Aorta (tissue), 5 donors: ENCODE measurements at regions not wholly inside any gene's neighbourhood (a gene's known extent, or its start where the extent isn't known, plus 50 kb on each side); places are given as distances from the start of the nearest gene placed in this dataset.

Source experiments
- ATAC-seq: fragments of 200-7000 bp; cut with Tn5 transposase; one replicate; pipeline ENCODE4 v1.9.1; 2022; ENCODE audit warnings: moderate library complexity; ENCODE audit not compliant: low FRiP score
- DNase-seq, 2 donors: peaks; one replicate each; pipeline ENCODE4 v3.0.0-alpha.2; 2020
- H3K27ac ChIP-seq, 2 donors: one replicate each; pipeline ENCODE4 v1.5.1; 2013; ENCODE audit warnings: low read length in 2 of 2, mild to moderate bottlenecking in 2 of 2, moderate library complexity in 2 of 2, control low read depth in 1 of 2, inconsistent platforms in 1 of 2, low read depth in 1 of 2
- H3K27me3 ChIP-seq, 2 donors: one replicate each; pipeline ENCODE4 v1.6.1; 2013; ENCODE audit warnings: control low read depth in 1 of 2, low read length in 1 of 2, mild to moderate bottlenecking in 1 of 2, moderate library complexity in 1 of 2; ENCODE audit not compliant: insufficient read depth in 2 of 2, control insufficient read depth in 1 of 2
- H3K36me3 ChIP-seq, 2 donors: one replicate each; pipeline ENCODE4 v1.6.1; 2013; ENCODE audit warnings: control low read depth in 1 of 2, low read length in 1 of 2, mild to moderate bottlenecking in 1 of 2; ENCODE audit not compliant: insufficient read depth in 2 of 2, control insufficient read depth in 1 of 2
- H3K4me1 ChIP-seq, 2 donors: one replicate each; pipeline ENCODE4 v1.6.1; 2013; ENCODE audit warnings: low read length in 2 of 2, control low read depth in 1 of 2, mild to moderate bottlenecking in 1 of 2, moderate library complexity in 1 of 2; ENCODE audit not compliant: insufficient read depth in 2 of 2, control insufficient read depth in 1 of 2
- H3K4me3 ChIP-seq, 2 donors: one replicate each; pipeline ENCODE4 v1.5.1; 2013; ENCODE audit warnings: low read length in 2 of 2, control low read depth in 1 of 2, mild to moderate bottlenecking in 1 of 2
- H3K9me3 ChIP-seq: one replicate; pipeline ENCODE4 v1.6.1; 2013; ENCODE audit warnings: mild to moderate bottlenecking, low read length; ENCODE audit not compliant: control insufficient read depth
- WGBS, 2 donors: extraction: QIAGEN DNeasy Blood & Tissue Kit; methylation state at CpG; one replicate each; pipeline ENCODE4 v1.1.7; 2013; 5-methylcytosine and 5-hydroxymethylcytosine counted together
- intact Hi-C, 2 donors: fragments of 100-400 bp; cut with DNase I; formaldehyde crosslinking; loops; one replicate each; pipeline versions ENCODE4 v1.14.2 to v1.15.0; 2022
- donor health status: healthy with polysubstance abuse.
- donor health status: Bipolar disorder and iron deficiency.
- donor health status: DM: no; HTN: no; CAD: no.
- donor health status: DM: no; HTN: no; CAD: no.
- donor health status: DM: yes; HTN: yes; CAD: no.

DNA sequence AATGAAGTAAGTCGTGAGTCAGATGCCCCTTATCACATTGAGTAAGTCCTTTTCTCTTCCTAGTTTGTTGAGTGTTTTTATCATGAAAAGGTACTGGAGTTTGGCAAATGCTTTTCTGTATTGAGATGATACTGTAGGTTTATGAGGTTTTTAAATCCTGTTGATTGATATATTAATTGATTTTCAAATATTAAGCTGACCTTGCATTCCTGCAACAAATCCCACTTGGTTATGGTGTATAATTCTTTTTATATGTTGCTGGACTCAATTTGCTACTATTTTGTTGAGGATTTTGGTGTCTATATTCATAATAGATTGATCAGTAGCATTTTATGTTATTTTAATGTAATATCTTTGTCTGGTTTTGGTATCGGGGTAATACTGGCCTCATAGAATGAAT, 81.0 kb upstream of the BNC2 start:
- Histone ChIP-seq H3K27me3 (no peaks in the 10 kb centered on the region), H3K27ac (no peak overlapping the region), H3K9me3 (no peaks in the 10 kb centered on the region), H3K4me1 (no peaks in the 10 kb centered on the region), H3K36me3 (no peaks in the 10 kb centered on the region), H3K4me3 (no peak overlapping the region)
- 91% methylated on average over 2 of the region's 2 CpGs for WGBS, 2 donors
- no peak for ATAC-seq
- intact Hi-C loops: no loop called here
- no peak for DNase-seq

DNA sequence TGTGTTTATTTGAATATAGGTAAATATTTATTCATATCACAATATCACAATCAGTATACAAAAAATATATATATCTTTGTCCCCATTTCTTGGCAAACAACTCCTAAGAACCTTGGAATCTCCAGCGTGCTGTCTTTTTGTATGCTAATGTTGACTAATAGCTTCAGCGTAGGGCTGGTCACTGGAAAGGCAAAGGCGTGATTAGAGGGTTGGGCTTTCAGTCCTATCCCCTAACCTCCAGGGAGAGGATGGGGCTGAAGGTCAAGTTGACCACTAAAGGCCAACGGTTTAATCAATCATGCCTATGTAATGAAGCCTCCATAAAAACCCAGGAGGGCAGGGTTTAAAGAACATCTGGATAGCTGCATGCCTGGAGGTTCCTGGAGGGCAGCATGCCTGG, 79.6 kb upstream of the BNC2 start:
- Histone ChIP-seq H3K4me1 (no peaks in the 10 kb centered on the region), H3K4me3 (no peak overlapping the region), H3K9me3 (no peaks in the 10 kb centered on the region), H3K27ac (no peak overlapping the region), H3K27me3 (no peaks in the 10 kb centered on the region), H3K36me3 (no peaks in the 10 kb centered on the region)
- 41 to 59% methylated on average over 4 of the region's 4 CpGs for WGBS, 2 donors
- DNase-seq (no peak), ATAC-seq (no peak)
- intact Hi-C loops: no loop called here

DNA sequence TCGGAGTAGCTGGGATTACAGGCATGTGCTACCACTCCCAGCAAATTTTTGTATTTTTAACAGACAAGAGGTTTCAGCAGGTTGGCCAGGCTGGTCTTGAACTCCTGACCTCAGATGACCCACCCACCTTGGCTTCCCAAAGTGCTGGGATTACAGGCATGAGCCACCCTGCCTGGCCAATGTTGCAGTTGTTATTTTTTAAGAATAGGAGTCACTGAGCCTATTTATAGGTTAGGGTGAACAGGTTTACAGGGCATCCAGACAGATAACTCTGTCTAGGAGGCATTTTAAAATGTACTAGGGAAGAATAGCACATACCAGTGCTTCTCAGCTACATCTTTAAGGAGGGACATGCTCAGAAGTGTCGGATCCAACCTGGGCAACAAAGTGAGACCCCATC, 60.1 kb upstream of the BNC2 start:
- Histone ChIP-seq H3K4me3 (no peak overlapping the region), H3K36me3 (no peaks in the 10 kb centered on the region), H3K4me1 (no peaks in the 10 kb centered on the region), H3K27me3 (no peaks in the 10 kb centered on the region), H3K27ac (no peak overlapping the region), H3K9me3 (no peaks in the 10 kb centered on the region)
- no peak for ATAC-seq
- intact Hi-C loops: no loop called here
- no peak for DNase-seq
- 90 to 93% methylated on average over 2 of the region's 2 CpGs for WGBS, 2 donors

DNA sequence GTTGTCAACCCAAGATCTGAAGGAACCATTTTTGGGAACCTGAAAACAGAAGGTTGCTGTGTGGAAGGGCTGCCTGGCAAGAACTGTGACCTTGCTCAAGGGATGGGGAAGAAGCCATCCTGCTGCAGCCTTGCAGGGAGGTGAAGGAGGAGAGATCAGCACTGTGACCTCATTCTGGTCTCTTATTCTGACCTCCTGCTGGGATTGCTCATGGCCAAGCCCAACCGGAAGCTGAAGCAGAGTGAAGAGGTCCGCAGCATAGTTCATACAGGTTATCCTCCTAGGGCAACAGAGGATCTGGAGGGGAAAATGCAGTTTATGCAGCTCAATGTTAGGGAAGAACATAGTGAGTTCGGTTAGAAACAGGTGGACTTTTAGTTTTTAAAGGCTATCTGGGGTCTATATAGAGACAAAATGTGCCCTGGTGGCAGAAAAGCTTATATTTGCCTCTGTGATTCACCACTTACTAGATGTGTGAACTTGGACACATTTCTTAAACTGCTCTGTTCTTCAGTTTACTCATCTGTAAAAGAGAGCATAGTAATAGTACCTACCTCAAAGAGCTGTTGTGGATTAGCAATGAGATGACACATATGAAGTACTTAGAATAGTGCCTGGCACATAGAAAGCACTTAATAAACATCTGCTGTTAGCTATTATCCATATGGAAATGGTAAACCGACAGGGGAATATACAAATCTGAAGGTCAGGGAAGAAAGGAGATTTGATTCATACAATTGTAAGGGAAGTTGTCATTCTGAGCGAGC, 57.9 kb upstream of the BNC2 start:
- no peak for ATAC-seq
- H3K27ac ChIP-seq: no peak overlapping the region
- no peaks in the 10 kb centered on the region for H3K36me3 ChIP-seq
- no peaks in the 10 kb centered on the region for H3K27me3 ChIP-seq
- no peak for DNase-seq
- no peaks in the 10 kb centered on the region for H3K9me3 ChIP-seq
- intact Hi-C loops: no loop called here
- H3K4me1 ChIP-seq: no peaks in the 10 kb centered on the region
- H3K4me3 ChIP-seq: no peak overlapping the region
- 85 to 88% methylated on average over 5 of the region's 5 CpGs for WGBS, 2 donors

DNA sequence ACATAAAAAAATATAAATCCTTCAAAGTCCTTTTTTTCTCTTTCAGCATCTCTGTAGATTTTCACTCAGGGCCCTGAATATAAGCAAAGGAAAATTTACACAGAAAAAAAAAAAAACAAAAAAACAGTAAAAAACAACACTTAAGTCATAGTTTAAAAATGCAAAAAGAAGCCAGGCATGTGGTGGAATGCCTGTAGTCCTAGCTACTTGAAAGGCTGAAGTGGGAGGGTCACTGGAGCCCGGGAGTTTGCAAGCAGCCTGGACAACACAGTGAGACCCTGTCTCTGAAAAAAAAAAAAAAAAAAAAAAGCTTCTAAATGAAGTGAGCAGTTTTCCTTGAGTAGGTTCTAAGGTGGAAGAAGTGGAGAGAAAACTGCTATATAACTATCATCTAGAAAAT, 55.0 kb upstream of the BNC2 start:
- intact Hi-C loops: no loop called here
- Histone ChIP-seq H3K4me1 (no peaks in the 10 kb centered on the region), H3K36me3 (no peaks in the 10 kb centered on the region), H3K9me3 (no peaks in the 10 kb centered on the region), H3K4me3 (no peak overlapping the region), H3K27ac (no peak overlapping the region), H3K27me3 (no peaks in the 10 kb centered on the region)
- ATAC-seq (no peak), DNase-seq (no peak)
- 0 to 8% methylated on average over 1 of the region's 1 CpG for WGBS, 2 donors

DNA sequence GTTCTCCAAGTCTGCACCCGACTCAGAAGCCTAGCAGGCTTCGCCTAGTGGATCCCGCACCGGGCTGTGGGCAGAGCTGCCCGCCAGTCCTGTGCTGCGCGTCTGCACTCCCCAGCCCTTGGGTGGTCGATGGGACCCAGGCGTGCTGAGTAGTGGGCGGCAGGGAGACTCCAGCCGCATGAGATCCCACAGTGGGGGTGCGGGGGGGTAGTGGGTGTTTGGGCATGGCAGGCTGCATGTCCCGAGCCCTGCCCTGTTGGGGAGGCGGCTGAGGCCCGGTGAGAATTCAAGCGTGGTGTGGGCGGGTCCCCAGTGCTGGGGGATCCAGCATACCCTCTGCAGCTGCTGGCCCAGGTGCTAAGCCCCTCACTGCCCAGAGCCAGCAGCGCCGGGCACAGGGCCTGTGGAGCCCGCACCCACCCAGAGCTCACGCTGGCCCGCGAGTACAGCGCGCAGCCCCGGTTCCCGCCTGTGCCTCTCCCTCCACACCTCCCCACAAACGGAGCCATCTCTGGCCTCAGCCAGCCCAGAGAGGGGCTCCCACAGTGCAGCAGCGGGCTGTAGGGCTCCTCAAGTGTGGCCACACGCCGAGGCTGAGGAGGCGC, 53.9 kb upstream of the BNC2 start:
- Histone ChIP-seq H3K4me1 (no peaks in the 10 kb centered on the region), H3K36me3 (no peaks in the 10 kb centered on the region), H3K9me3 (no peaks in the 10 kb centered on the region), H3K4me3 (no peak overlapping the region), H3K27ac (no peak overlapping the region), H3K27me3 (no peaks in the 10 kb centered on the region)
- no peak for DNase-seq
- intact Hi-C loops: no loop called here
- WGBS, 2 donors: 97 to 99% methylated on average over 32 of the region's 32 CpGs
- peak; percentile 38 for ATAC-seq

DNA sequence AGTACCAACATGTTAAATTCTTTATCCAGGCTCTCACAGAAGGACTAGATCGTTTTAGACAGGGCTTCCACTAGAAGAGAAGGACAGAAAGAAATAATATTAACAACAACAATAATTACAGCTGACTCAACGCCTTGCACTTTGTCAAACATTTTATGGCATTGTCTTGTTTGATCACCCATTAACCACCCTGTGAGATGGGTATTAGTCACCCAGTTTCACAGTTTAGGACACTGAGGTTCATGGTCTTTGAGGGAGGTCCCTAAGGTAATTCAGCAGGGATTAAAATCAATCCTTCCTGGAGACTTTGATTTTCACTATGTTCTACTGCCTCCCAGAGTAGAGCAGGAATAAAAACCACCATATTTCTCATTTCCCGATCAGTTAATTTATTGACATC, 51.4 kb upstream of the BNC2 start:
- H3K27me3 ChIP-seq: no peaks in the 10 kb centered on the region
- intact Hi-C loops: no loop called here
- no peaks in the 10 kb centered on the region for H3K9me3 ChIP-seq
- no peaks in the 10 kb centered on the region for H3K36me3 ChIP-seq
- H3K4me3 ChIP-seq: no peak overlapping the region
- H3K4me1 ChIP-seq: no peaks in the 10 kb centered on the region
- DNase-seq: no peak
- ATAC-seq: no peak
- H3K27ac ChIP-seq: no peak overlapping the region
- WGBS, 2 donors: 69% methylated on average over 3 of the region's 3 CpGs
